UCSD-AML1 (cell line): ENCODE measurements at regions not wholly inside any gene's neighbourhood (a gene's known extent, or its start where the extent isn't known, plus 50 kb on each side); places are given as distances from the start of the nearest gene placed in this dataset.

Experiments
- DNase-seq: peaks from one replicate; lab custom pipeline; 2025; ENCODE audit not compliant: unreplicated experiment; lab: John Stamatoyannopoulos, UW

DNA sequence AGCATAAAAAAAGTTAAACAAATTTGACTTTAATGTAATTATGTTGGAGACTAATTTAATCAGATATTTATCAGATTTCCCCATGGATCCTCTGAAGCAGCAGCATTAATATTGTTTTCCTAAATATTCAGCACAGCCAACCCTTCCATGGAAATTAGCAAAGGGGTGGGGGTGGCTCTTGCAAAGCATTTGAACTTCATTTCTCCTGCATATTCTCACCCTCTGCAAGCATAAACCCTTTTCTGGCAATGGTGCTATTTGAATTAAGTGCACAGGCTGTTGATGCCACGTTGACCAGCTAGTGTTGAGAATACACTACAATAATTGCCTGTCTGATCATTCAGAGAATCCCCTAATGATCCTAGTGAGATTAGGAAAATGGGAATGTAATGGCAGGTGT, 488.1 kb upstream of the KLF12 start:
- DNase-seq: no peak

- DNase-seq: no peak
Measured at GRCh38 chr13:74620711-74621110, 486.5 kb upstream of the KLF12 start.

DNA sequence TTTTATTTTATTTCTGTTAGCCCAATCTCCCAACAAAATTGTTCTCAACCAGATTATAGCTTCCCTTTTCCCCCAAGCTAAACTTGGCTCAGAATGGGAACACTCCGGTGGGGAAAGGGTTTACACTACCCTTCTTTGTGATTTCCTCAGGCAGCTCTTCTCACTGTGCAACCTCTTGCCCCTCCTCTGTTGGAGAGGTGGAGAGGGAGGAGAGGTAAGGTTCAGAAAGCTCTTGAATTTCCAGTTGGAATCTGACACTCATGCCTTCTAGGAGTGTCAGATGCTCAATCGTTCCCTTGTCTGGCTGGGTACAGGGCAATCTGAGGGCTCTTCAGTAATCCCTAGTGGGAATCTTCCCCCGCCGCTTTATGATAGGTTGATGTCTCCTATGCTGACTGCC, 486.1 kb upstream of the KLF12 start:
- no peak for DNase-seq

GRCh38 chr13:74597526-74597925, 463.3 kb upstream of the KLF12 start:
- DNase-seq: no peak

DNA sequence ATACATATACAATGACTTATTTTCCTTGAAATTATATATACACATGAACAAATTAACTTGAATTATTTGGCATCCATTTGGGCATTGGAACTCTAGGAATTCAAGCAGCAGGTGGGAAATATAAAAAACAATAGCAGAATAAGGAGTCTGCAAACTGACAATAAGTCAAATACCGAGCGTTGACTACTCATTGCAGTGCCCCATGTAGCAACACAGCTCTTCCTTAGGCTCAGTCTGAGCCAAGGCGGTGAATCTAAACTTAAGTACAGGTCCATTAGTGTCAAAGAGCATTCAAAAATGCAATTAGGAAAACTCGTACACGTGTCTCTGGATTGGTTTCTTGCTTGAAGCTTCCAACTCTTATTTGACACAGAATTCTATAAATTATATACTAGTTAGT, 462.5 kb upstream of the KLF12 start:
- DNase-seq: no peak

DNA sequence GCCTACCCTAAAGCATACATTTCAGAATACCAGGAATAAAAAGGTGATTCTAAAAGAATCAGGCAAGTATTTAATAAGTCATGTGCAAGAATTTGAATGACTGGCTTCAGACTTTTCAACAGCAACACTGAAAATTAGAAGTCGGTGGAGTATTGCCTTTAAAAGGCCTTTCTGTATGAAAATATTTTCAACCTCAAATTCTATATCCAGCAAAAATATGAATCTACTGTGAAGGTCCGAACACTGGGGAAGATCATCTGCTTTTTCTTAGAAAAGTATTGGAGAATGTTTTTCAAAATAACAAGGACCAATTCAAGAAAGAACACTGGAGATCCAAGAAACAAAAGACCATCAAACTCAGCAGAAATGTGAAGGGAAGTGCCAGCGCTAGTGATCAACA, 459.5 kb upstream of the KLF12 start:
- no peak for DNase-seq

DNA sequence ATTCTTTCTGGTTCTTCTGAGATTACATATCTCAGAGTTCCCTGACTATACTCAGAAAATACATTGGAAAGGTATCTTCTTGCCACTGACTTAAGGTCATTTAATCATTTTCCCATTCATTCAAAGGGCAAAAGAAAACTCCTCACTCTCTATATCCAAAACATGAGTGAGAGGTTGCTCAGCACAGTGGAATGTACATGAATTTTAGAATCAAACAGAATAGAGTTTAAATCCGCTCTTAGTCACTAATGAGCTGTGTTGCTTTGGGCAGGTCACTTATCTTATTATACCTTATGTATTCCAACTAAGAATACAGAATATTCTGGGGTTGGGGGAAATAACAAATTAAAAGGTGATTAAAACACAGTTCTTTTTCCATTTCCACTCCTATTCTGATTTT, 452.6 kb upstream of the KLF12 start:
- DNase-seq: no peak

DNA sequence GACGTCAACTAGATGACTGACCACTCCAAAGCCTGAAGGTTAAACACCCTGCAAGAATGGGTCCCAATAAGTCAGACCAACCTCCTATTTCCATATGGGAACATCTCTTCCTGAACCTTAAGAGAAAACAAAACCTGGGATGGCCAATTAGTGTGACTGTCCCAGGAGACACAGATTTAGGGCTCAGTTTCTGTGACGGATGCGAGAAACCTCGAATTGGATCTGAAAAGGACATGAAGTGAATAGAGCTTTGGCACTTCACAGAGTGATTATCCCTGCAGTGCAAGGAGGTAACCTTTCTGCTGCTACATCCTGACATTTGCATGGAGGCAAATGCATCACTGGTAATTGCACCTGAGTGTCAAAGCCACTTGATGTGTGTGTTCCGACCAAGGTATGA, 442.2 kb upstream of the KLF12 start:
- DNase-seq: no peak

GRCh38 chr13:74575729-74576125, 441.5 kb upstream of the KLF12 start:
- peak; percentile 66 for DNase-seq

DNA sequence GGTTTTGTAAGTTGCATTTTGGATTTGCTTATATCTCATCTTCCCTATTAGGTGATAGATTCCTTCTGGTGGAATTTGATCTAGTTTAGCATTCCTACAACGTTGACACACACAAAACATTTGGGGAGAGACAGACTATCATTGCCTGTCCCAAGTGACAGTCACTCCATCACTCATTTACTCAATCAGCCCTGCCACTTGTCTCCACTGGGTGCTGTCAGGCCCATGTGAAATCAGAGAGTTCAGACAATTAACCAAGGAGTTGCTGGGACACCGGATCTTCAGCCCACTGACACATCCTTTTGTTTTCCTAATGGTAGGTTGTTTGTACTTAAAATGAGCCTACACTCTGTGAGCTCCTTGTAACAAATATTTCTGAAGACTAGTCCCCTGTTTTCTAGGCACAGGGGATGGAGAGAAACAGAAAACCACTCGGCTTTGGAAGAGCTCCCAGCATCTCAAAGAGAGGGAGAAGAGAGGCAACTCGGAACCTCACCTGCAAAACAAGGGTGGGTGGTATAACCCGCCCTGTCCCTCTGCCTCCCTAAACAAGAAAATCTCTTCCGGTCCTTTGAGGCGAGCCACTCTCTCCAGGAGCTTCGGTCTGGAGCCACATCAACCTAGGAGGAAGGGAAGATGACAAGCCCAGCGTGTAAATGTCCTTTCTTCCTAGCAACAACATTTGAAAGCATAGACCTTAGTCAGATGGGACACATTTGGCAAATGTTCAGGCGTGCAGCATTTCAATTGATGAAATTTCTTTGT, 440.9 kb upstream of the KLF12 start:
- DNase-seq: no peak

- peak; percentile 15 for DNase-seq
Measured at GRCh38 chr13:74573654-74574053, 439.4 kb upstream of the KLF12 start.

GRCh38 chr13:74571811-74572210, 437.6 kb upstream of the KLF12 start:
- no peak for DNase-seq

GRCh38 chr13:74570834-74571233, 436.6 kb upstream of the KLF12 start:
- no peak for DNase-seq

GRCh38 chr13:74570046-74570445, 435.8 kb upstream of the KLF12 start:
- DNase-seq: no peak

- DNase-seq: no peak
Measured at GRCh38 chr13:74569251-74569650, 435.0 kb upstream of the KLF12 start.

GRCh38 chr13:74567485-74567884, 433.3 kb upstream of the KLF12 start:
- no peak for DNase-seq

DNA sequence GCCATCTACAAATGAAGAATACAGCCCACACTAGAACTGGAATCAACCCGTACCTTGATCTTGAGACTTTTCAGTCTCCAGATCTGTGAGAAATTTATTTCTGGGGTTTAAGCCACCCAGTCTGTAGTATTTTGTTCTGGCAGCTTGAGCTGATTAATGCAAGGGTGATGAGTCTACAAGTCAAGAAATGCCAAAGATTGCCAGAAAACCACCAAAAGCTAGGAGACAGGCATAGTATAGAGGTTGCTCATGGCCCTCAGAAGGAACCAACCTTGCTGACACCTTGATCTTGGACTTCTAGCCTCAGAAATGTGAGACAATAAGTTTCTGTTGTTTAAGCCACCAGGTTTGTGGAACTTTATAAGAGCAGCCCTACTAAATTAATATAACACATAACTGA, 428.2 kb upstream of the KLF12 start:
- DNase-seq: no peak

DNA sequence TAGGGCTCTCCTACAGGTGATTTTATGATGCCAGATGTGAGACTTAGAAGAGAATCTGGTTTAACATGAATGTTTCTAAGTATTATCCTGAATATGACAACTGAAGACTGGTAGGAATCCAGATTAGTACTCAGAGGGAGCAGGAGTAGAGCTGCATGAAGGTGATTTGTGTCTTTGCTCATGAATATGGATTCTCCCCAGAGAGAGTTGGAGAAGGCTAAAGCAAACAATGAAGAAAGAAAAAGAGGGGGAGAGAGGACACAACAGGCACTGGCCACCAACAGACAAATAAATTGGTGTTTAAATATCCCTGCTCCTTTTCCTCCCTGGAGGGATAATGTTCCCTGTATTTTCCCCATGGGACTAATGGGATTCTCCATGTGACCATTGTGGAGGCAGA, 427.0 kb upstream of the KLF12 start:
- DNase-seq: no peak

GRCh38 chr13:74560325-74560724, 426.1 kb upstream of the KLF12 start:
- no peak for DNase-seq

GRCh38 chr13:74557870-74558269, 423.7 kb upstream of the KLF12 start:
- no peak for DNase-seq

- no peak for DNase-seq
Measured at GRCh38 chr13:74555651-74556420, 421.6 kb upstream of the KLF12 start.

- DNase-seq: no peak
Measured at GRCh38 chr13:74555276-74555625, 421.0 kb upstream of the KLF12 start.
